Ovary (tissue), 3 donors: ENCODE measurements at regions not wholly inside any gene's neighbourhood (a gene's known extent, or its start where the extent isn't known, plus 50 kb on each side); places are given as distances from the start of the nearest gene placed in this dataset.

Experiments used
- EP300 ChIP-seq: sonication (generic); formaldehyde crosslinking; IDR thresholded peaks from one replicate; pipeline ENCODE4 v1.6.1; 2017; ENCODE audit warnings: antibody characterized with exemption
- POLR2A ChIP-seq: fragments of 450-650 bp; IDR thresholded peaks from one replicate; pipeline ENCODE4 v1.6.1; 2017; ENCODE audit warnings: antibody characterized with exemption, mild to moderate bottlenecking, moderate library complexity
- TF ChIP-seq, protein P1 (sequence below), 3 donors: fragments of 450-650 bp in 2 of 3; fragments of 200-600 bp in 1 of 3; IDR thresholded peaks; one replicate each; pipeline versions ENCODE4 v1.5.1 to v1.8.0; 2016 to 2022; ENCODE audit warnings: antibody characterized with exemption in 3 of 3, mild to moderate bottlenecking in 1 of 3
- donor health status: DM: no; HTN: no; CAD: no.

DNA sequence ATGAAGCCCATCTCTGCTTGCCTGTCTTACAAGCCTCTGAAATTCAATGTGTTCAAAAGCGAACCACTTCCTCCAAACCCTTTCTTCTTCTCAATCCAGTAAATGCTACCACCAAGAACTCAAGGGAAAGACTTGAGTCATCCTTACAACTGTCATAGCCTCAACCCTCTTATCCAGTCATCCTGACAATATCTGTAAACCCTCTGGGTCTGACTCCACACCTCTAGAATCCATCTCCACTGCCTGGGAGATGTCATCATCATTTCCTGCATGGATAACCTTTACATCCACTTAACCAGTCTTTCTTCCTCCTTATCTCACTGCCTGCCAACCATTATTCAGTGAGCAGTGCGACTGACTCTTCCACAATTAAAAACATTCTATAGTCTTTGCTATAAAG lies 441.1 kb downstream of the SETD4 start:
- TF ChIP-seq, protein P1, sequence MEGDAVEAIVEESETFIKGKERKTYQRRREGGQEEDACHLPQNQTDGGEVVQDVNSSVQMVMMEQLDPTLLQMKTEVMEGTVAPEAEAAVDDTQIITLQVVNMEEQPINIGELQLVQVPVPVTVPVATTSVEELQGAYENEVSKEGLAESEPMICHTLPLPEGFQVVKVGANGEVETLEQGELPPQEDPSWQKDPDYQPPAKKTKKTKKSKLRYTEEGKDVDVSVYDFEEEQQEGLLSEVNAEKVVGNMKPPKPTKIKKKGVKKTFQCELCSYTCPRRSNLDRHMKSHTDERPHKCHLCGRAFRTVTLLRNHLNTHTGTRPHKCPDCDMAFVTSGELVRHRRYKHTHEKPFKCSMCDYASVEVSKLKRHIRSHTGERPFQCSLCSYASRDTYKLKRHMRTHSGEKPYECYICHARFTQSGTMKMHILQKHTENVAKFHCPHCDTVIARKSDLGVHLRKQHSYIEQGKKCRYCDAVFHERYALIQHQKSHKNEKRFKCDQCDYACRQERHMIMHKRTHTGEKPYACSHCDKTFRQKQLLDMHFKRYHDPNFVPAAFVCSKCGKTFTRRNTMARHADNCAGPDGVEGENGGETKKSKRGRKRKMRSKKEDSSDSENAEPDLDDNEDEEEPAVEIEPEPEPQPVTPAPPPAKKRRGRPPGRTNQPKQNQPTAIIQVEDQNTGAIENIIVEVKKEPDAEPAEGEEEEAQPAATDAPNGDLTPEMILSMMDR (IDR thresholded peaks at IDR 0.05), result no peak
- TF ChIP-seq POLR2A (no peak), EP300 (no peak)
